Transverse colon (tissue), 4 donors: ENCODE measurements at regions not wholly inside any gene's neighbourhood (a gene's known extent, or its start where the extent isn't known, plus 50 kb on each side); places are given as distances from the start of the nearest gene placed in this dataset.

Source experiments
- DNase-seq: peaks from one replicate; pipeline ENCODE4 v3.0.0-alpha.2; 2019
- H3K27ac ChIP-seq, 4 donors: fragments of 200-600 bp; sonication (generic); 2 replicates each; pipeline ENCODE4 v1.5.1; 2016 to 2018; ENCODE audit warnings: inconsistent platforms in 4 of 4
- H3K27me3 ChIP-seq: fragments of 200-600 bp; sonication (generic); 2 replicates; pipeline ENCODE4 v1.5.1; 2017; ENCODE audit warnings: inconsistent platforms
- H3K36me3 ChIP-seq, 4 donors: fragments of 200-600 bp; sonication (generic); 2 replicates each; pipeline ENCODE4 v1.5.1; 2017 to 2019; ENCODE audit warnings: inconsistent platforms in 4 of 4
- H3K4me1 ChIP-seq, 4 donors: fragments of 200-600 bp; sonication (generic); 2 replicates each; pipeline ENCODE4 v1.5.1; 2017 to 2020; ENCODE audit warnings: inconsistent platforms in 4 of 4
- H3K4me3 ChIP-seq, 4 donors: fragments of 200-600 bp; sonication (generic); 1 replicate in 1 of 4; 2 replicates in 3 of 4; pipeline versions ENCODE4 v1.5.1 to v1.6.1; 2017 to 2019; ENCODE audit warnings: inconsistent platforms in 4 of 4
- H3K9me3 ChIP-seq, 2 donors: fragments of 200-600 bp; sonication (generic); 2 replicates each; pipeline ENCODE4 v1.5.1; 2017 to 2019; ENCODE audit warnings: inconsistent platforms in 2 of 2
- CTCF ChIP-seq, 5 experiments: fragments of 200-600 bp in 3 of 5; fragments of 450-650 bp in 2 of 5; sonication (generic) in 3 of 5; IDR thresholded peaks; 1 replicate in 2 of 5; 2 replicates in 3 of 5; pipeline ENCODE4 v1.5.1; 2016 to 2017; ENCODE audit warnings: antibody characterized with exemption in 5 of 5, inconsistent platforms in 3 of 5, mild to moderate bottlenecking in 2 of 5, moderate library complexity in 1 of 5
- EP300 ChIP-seq: sonication (generic); formaldehyde crosslinking; IDR thresholded peaks from one replicate; pipeline ENCODE4 v1.6.1; 2017; ENCODE audit warnings: antibody characterized with exemption, low read depth
- POLR2A ChIP-seq: fragments of 450-650 bp; IDR thresholded peaks from one replicate; pipeline ENCODE4 v1.6.1; 2016; ENCODE audit warnings: antibody characterized with exemption, mild to moderate bottlenecking, moderate library complexity
- POLR2AphosphoS5 ChIP-seq, 3 donors: sonication (generic); formaldehyde crosslinking; IDR thresholded peaks; one replicate each; pipeline ENCODE4 v1.6.1; 2016; ENCODE audit warnings: antibody characterized with exemption in 3 of 3
- WGBS, 2 donors: methylation state at CpG; one replicate each; pipeline ENCODE4 v1.1.5; 2018; ENCODE audit warnings: low coverage in 1 of 2; 5-methylcytosine and 5-hydroxymethylcytosine counted together
- in situ Hi-C, 4 donors: fragments of 200-750 bp; cut with MboI; loops; one replicate each; pipeline versions ENCODE4 v1.15.0 to v1.15.1; 2017; ENCODE audit warnings: low sequenced_read_pairs in 3 of 4, low pct_ligation_motif_present in 1 of 4, low pct_unique_long_range_greater_than_20kb in 1 of 4
- intact Hi-C: fragments of 100-400 bp; cut with DNase I; formaldehyde crosslinking; loops from one replicate; pipeline ENCODE4 v1.15.1; 2023; ENCODE audit warnings: low total_unique reads

- H3K27ac ChIP-seq, result no peak overlapping the region
- TF ChIP-seq POLR2A, result no peak
- no peak for TF ChIP-seq CTCF (IDR thresholded peaks at IDR 0.05)
- no peak for TF ChIP-seq EP300
- no peak for TF ChIP-seq POLR2AphosphoS5 (IDR thresholded peaks at IDR 0.05)
- no peaks in the 10 kb centered on the region for H3K27me3 ChIP-seq
- WGBS, 2 donors, result 65 to 84% methylated on average over 2 of the region's 2 CpGs
- intact Hi-C loops (no loop called here), in situ Hi-C loops (no loop called here)
- no peak overlapping the region for H3K4me3 ChIP-seq
- H3K9me3 ChIP-seq, result no peaks in the 10 kb centered on the region
- no peaks in the 10 kb centered on the region for H3K4me1 ChIP-seq
- no peaks in the 10 kb centered on the region for H3K36me3 ChIP-seq
- DNase-seq, result no peak
These were observed 333.6 kb upstream of the FAM241A start for GRCh38 chr4:111811661-111812060.

- Histone ChIP-seq H3K27ac (no peak overlapping the region), H3K36me3 (no peaks in the 10 kb centered on the region), H3K27me3 (no peaks in the 10 kb centered on the region), H3K4me3 (no peak overlapping the region), H3K4me1 (no peaks in the 10 kb centered on the region), H3K9me3 (no peaks in the 10 kb centered on the region)
- no peak for TF ChIP-seq EP300
- no peak for TF ChIP-seq POLR2A
- TF ChIP-seq POLR2AphosphoS5 (IDR thresholded peaks at IDR 0.05), result no peak
- no peak for TF ChIP-seq CTCF (IDR thresholded peaks at IDR 0.05)
- 75 to 80% methylated on average over 3 of the region's 3 CpGs for WGBS, 2 donors
- no peak for DNase-seq
- intact Hi-C loops, result no loop called here
- in situ Hi-C loops, result no loop called here
These were observed 333.1 kb upstream of the FAM241A start for GRCh38 chr4:111812114-111812513.

GRCh38 chr4:111812760-111813159 is 332.5 kb upstream of the FAM241A start:
- no peaks in the 10 kb centered on the region for H3K36me3 ChIP-seq
- no peak for TF ChIP-seq CTCF (IDR thresholded peaks at IDR 0.05)
- TF ChIP-seq POLR2A, result no peak
- TF ChIP-seq POLR2AphosphoS5 (IDR thresholded peaks at IDR 0.05), result no peak
- TF ChIP-seq EP300, result no peak
- intact Hi-C loops (no loop called here), in situ Hi-C loops (no loop called here)
- H3K4me3 ChIP-seq, result no peak overlapping the region
- H3K27ac ChIP-seq, result no peak overlapping the region
- no peaks in the 10 kb centered on the region for H3K27me3 ChIP-seq
- no peak for DNase-seq
- no peaks in the 10 kb centered on the region for H3K4me1 ChIP-seq
- 66 to 75% methylated on average over 1 of the region's 1 CpG for WGBS, 2 donors
- no peaks in the 10 kb centered on the region for H3K9me3 ChIP-seq

GRCh38 chr4:111813555-111814140 is 331.6 kb upstream of the FAM241A start:
- Histone ChIP-seq H3K9me3 (no peaks in the 10 kb centered on the region), H3K4me3 (no peak overlapping the region), H3K27ac (no peak overlapping the region), H3K27me3 (no peaks in the 10 kb centered on the region), H3K36me3 (no peaks in the 10 kb centered on the region), H3K4me1 (no peaks in the 10 kb centered on the region)
- intact Hi-C loops, result no loop called here
- in situ Hi-C loops, result no loop called here
- TF ChIP-seq POLR2A (no peak), EP300 (no peak), POLR2AphosphoS5 (IDR thresholded peaks at IDR 0.05) (no peak), CTCF (IDR thresholded peaks at IDR 0.05) (no peak)
- 43 to 48% methylated on average over 3 of the region's 3 CpGs for WGBS, 2 donors
- DNase-seq, result no peak
